Type B pancreatic cell (in vitro differentiated cells): ENCODE measurements at regions not wholly inside any gene's neighbourhood (a gene's known extent, or its start where the extent isn't known, plus 50 kb on each side); places are given as distances from the start of the nearest gene placed in this dataset.

Source experiments
- DNase-seq: peaks from one replicate; pipeline ENCODE4 v3.0.0; 2021; ENCODE audit warnings: mixed read lengths; ENCODE audit not compliant: unreplicated experiment; ENCODE audit errors: extremely low spot score
- H3K27ac Mint-ChIP-seq: 2 replicates; pipeline ENCODE4 v1.8.0; 2021; ENCODE audit warnings: mild to moderate bottlenecking, mixed read lengths
- H3K27me3 Mint-ChIP-seq: 2 replicates; pipeline ENCODE4 v1.8.0; 2021; ENCODE audit warnings: mixed read lengths
- H3K36me3 Mint-ChIP-seq: 2 replicates; pipeline ENCODE4 v1.8.0; 2021; ENCODE audit warnings: mixed read lengths
- H3K4me1 Mint-ChIP-seq: one replicate; pipeline ENCODE4 v1.8.0; 2021; ENCODE audit warnings: mixed read lengths; ENCODE audit not compliant: unreplicated experiment
- H3K4me3 Mint-ChIP-seq: 2 replicates; pipeline ENCODE4 v1.8.0; 2021; ENCODE audit warnings: mild to moderate bottlenecking, mixed read lengths
- H3K9me3 Mint-ChIP-seq: 2 replicates; pipeline ENCODE4 v1.8.0; 2021; ENCODE audit warnings: mixed read lengths
- TF ChIP-seq, protein P1 (sequence below): fragments of 200-600 bp; sonication (generic); conservative IDR thresholded peaks from 2 replicates; pipeline ENCODE4 v1.5.0; 2021; ENCODE audit warnings: antibody characterized with exemption, mild to moderate bottlenecking

- Mint-ChIP-seq H3K9me3 (no peaks in the 10 kb centered on the region), H3K36me3 (no peaks in the 10 kb centered on the region), H3K4me3 (no peak overlapping the region), H3K27me3 (peaks cover 7% of the 10 kb centered on the region), H3K4me1 (no peaks in the 10 kb centered on the region), H3K27ac (no peak overlapping the region)
- TF ChIP-seq, protein P1, sequence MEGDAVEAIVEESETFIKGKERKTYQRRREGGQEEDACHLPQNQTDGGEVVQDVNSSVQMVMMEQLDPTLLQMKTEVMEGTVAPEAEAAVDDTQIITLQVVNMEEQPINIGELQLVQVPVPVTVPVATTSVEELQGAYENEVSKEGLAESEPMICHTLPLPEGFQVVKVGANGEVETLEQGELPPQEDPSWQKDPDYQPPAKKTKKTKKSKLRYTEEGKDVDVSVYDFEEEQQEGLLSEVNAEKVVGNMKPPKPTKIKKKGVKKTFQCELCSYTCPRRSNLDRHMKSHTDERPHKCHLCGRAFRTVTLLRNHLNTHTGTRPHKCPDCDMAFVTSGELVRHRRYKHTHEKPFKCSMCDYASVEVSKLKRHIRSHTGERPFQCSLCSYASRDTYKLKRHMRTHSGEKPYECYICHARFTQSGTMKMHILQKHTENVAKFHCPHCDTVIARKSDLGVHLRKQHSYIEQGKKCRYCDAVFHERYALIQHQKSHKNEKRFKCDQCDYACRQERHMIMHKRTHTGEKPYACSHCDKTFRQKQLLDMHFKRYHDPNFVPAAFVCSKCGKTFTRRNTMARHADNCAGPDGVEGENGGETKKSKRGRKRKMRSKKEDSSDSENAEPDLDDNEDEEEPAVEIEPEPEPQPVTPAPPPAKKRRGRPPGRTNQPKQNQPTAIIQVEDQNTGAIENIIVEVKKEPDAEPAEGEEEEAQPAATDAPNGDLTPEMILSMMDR = no peak
- no peak for DNase-seq
Measured at GRCh38 chr3:135539854-135540253, 425.7 kb upstream of the PPP2R3A start.

DNA sequence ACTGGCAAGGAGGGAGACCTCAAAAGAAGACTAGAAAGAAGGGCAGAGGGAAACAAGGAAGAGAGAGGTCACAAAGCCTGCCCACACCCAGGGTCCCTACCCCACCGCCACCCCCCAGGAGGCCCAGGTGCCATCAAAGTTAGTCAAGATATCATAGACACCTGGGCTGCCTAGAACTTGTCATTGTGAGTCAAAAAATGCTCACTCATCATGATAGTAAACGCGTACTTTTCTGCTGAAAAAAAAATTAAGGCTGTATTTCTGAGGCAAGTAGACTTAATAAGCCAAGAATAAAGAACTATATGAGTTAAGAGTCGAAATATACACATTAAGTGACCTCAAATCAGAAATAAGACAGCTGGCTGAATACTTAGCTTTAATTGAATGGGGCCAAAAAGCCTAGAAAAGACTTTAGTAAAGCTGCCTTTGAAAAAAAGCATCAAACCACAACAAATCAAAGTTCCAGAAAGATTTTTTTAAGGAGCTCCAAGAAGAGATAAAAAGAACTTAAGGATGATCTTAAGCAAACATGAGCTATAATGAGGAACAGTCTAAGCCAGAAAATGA, 415.5 kb upstream of the PPP2R3A start:
- no peak for DNase-seq
- Mint-ChIP-seq H3K27me3 (peaks cover 8% of the 10 kb centered on the region), H3K27ac (no peak overlapping the region), H3K4me3 (no peak overlapping the region), H3K9me3 (no peaks in the 10 kb centered on the region), H3K36me3 (no peaks in the 10 kb centered on the region), H3K4me1 (no peaks in the 10 kb centered on the region)
- TF ChIP-seq, protein P1 = no peak

GRCh38 chr3:135556174-135556573, 409.4 kb upstream of the PPP2R3A start:
- Mint-ChIP-seq H3K27ac (no peak overlapping the region), H3K4me3 (no peak overlapping the region), H3K27me3 (peaks cover 8% of the 10 kb centered on the region), H3K4me1 (no peaks in the 10 kb centered on the region), H3K9me3 (no peaks in the 10 kb centered on the region), H3K36me3 (no peaks in the 10 kb centered on the region)
- DNase-seq = no peak
- TF ChIP-seq, protein P1 = no peak

DNA sequence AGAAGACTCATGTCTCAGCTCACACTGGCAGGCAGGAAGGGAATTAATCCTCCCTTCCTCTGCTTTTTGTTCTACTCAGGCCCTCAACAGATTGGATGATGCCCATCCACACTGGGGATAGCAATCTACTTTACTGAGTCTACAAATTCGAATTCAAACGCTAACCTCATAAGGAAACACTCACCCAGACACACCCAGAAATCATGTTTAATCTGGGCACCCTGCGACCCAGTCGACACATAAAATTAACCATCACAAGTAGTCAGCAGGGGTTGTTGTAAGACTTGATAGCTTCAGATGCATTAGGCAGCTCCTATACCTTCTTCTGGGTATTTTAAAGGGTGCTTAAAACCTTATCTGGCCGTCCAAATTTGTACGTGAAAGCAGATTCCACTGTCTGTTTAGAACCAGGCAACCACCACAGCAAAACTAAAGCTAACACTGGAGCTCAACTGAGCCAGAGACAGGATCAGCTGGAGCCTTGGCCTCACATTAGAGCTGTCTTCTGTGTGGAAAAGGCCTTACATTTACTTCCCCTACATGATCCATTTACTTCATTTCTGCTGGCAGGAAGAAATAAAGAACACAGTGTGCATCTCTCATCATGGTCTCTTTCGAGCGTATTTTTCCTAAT, 407.3 kb upstream of the PPP2R3A start:
- DNase-seq = no peak
- Mint-ChIP-seq H3K9me3 (no peaks in the 10 kb centered on the region), H3K27ac (no peak overlapping the region), H3K27me3 (peaks cover 8% of the 10 kb centered on the region), H3K36me3 (no peaks in the 10 kb centered on the region), H3K4me1 (no peaks in the 10 kb centered on the region), H3K4me3 (no peak overlapping the region)
- TF ChIP-seq, protein P1 = no peak

- no peak overlapping the region for H3K27ac Mint-ChIP-seq
- no peaks in the 10 kb centered on the region for H3K36me3 Mint-ChIP-seq
- no peak overlapping the region for H3K4me3 Mint-ChIP-seq
- H3K27me3 Mint-ChIP-seq = peaks cover 10% of the 10 kb centered on the region
- H3K9me3 Mint-ChIP-seq = no peaks in the 10 kb centered on the region
- no peak for DNase-seq
- H3K4me1 Mint-ChIP-seq = no peaks in the 10 kb centered on the region
- TF ChIP-seq, protein P1 = no peak
Measured at GRCh38 chr3:135558906-135559305, 406.6 kb upstream of the PPP2R3A start.
